ENCODE measurements at regions not wholly inside any gene's neighbourhood (a gene's known extent, or its start where the extent isn't known, plus 50 kb on each side); places are given as distances from the start of the nearest gene placed in this dataset.

DNA sequence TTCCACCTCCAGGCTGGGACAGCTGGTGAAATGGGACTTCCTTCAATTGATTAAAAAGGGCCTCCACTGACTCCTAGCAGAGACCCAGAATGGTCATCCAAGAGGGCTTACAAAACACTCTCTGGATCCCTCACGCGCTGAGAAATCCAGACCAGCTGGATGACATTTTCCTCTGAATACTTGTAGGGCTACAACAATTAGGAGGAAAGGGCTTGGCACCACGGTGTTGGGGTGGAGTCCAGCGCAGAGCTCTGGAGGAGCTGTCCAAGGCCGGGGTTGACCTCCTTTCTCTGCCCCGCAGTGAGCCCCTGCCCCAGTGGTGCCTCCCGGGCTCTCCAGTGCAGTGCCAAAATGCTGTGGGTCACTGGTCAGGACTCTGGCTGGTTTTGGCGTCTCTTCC is 189.0 kb upstream of the CCND2 start:
- Histone ChIP-seq H3K4me2 (ENCODE audit: insufficient read depth, low read length) (no peak overlapping the region), H3K4me1 (ENCODE audit: insufficient read depth, low read length) (no peaks in the 10 kb centered on the region), H3K27ac (ENCODE audit: low read depth, low read length) (no peak overlapping the region), H3K9me3 (ENCODE audit: low read depth, low read length) (no peaks in the 10 kb centered on the region), H3K36me3 (ENCODE audit: insufficient read depth, low read length) (no peaks in the 10 kb centered on the region), H3K4me3 (ENCODE audit: insufficient read depth, low read length) (no peak overlapping the region), H3K27me3 (ENCODE audit: insufficient read depth, low read length) (no peaks in the 10 kb centered on the region), H2AFZ (ENCODE audit: low read length) (no peak overlapping the region), H3K79me2 (ENCODE audit: insufficient read depth, low read length) (no peaks in the 10 kb centered on the region), H4K20me1 (ENCODE audit: insufficient read depth, low read length) (no peaks in the 10 kb centered on the region)
- no peak for DNase-seq (ENCODE audit: insufficient read length, low spot score, missing footprints)
- TF ChIP-seq, protein P1, sequence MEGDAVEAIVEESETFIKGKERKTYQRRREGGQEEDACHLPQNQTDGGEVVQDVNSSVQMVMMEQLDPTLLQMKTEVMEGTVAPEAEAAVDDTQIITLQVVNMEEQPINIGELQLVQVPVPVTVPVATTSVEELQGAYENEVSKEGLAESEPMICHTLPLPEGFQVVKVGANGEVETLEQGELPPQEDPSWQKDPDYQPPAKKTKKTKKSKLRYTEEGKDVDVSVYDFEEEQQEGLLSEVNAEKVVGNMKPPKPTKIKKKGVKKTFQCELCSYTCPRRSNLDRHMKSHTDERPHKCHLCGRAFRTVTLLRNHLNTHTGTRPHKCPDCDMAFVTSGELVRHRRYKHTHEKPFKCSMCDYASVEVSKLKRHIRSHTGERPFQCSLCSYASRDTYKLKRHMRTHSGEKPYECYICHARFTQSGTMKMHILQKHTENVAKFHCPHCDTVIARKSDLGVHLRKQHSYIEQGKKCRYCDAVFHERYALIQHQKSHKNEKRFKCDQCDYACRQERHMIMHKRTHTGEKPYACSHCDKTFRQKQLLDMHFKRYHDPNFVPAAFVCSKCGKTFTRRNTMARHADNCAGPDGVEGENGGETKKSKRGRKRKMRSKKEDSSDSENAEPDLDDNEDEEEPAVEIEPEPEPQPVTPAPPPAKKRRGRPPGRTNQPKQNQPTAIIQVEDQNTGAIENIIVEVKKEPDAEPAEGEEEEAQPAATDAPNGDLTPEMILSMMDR (IDR thresholded peaks at IDR 0.05; ENCODE audit: extremely low read depth, low read depth, low read length): no peak

DNA sequence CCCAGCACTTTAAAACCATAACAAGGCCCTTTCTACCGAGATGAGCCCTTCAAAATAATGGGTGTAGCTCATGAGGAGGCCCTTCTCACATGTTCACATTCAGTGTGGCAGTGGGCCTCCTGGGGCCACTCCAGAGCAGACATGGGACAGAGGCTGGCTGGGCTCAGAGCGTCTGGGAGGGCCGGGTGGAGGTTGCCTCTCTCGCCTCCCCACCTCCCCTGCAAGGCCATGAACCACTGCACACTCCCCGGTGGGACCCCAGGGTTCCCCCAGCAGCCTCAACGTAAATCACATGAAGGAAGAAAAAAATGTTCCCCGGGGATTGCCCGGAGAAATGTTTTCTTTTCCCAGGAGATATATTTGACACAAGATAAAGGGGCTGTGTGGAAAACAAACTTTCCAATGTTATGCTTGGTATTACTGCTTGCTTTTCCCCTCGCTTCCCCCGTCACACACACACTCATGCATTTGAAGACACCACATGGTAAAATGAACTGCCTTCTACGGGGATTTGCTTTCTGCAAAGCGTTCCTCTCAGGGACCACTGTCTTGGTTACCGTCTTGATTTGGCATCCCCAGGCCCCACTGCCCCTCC is 190.7 kb upstream of the CCND2 start:
- no peaks in the 10 kb centered on the region for H3K36me3 ChIP-seq (ENCODE audit: insufficient read depth, low read length)
- no peak for DNase-seq (ENCODE audit: insufficient read length, low spot score, missing footprints)
- H3K27me3 ChIP-seq (ENCODE audit: insufficient read depth, low read length): no peaks in the 10 kb centered on the region
- no peaks in the 10 kb centered on the region for H3K4me1 ChIP-seq (ENCODE audit: insufficient read depth, low read length)
- no peaks in the 10 kb centered on the region for H3K9me3 ChIP-seq (ENCODE audit: low read depth, low read length)
- H2AFZ ChIP-seq (ENCODE audit: low read length): no peak overlapping the region
- H4K20me1 ChIP-seq (ENCODE audit: insufficient read depth, low read length): no peaks in the 10 kb centered on the region
- no peak overlapping the region for H3K4me2 ChIP-seq (ENCODE audit: insufficient read depth, low read length)
- no peak overlapping the region for H3K27ac ChIP-seq (ENCODE audit: low read depth, low read length)
- no peak overlapping the region for H3K4me3 ChIP-seq (ENCODE audit: insufficient read depth, low read length)
- no peaks in the 10 kb centered on the region for H3K79me2 ChIP-seq (ENCODE audit: insufficient read depth, low read length)
- TF ChIP-seq, protein P1 (IDR thresholded peaks at IDR 0.05; ENCODE audit: extremely low read depth, low read depth, low read length): no peak

DNA sequence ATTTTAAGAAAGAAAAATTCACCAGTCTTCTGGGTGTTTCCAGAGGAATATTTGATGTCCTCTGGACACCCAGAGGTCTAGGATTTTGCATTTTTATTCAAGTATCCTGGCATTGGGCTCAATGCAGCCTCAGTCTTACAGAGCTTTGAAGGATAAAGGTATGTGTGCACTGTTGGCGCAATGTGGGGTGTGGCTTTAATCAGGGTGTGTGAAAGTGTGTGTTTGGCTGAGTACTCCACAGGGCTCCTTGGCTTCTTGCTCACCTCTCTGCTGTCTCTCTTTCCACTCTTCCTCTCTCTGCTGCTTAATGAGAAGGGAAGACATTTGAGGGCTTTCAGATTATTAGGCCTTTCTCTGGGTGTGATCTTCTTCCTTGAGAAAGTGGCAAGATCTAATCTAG is 193.3 kb upstream of the CCND2 start:
- Histone ChIP-seq H4K20me1 (ENCODE audit: insufficient read depth, low read length) (no peaks in the 10 kb centered on the region), H3K4me1 (ENCODE audit: insufficient read depth, low read length) (no peaks in the 10 kb centered on the region), H3K36me3 (ENCODE audit: insufficient read depth, low read length) (no peaks in the 10 kb centered on the region), H2AFZ (ENCODE audit: low read length) (no peak overlapping the region), H3K9me3 (ENCODE audit: low read depth, low read length) (no peaks in the 10 kb centered on the region), H3K79me2 (ENCODE audit: insufficient read depth, low read length) (no peaks in the 10 kb centered on the region), H3K27me3 (ENCODE audit: insufficient read depth, low read length) (no peaks in the 10 kb centered on the region), H3K4me3 (ENCODE audit: insufficient read depth, low read length) (no peak overlapping the region), H3K4me2 (ENCODE audit: insufficient read depth, low read length) (no peak overlapping the region), H3K27ac (ENCODE audit: low read depth, low read length) (no peak overlapping the region)
- DNase-seq (ENCODE audit: insufficient read length, low spot score, missing footprints): no peak
- TF ChIP-seq, protein P1 (IDR thresholded peaks at IDR 0.05; ENCODE audit: extremely low read depth, low read depth, low read length): no peak

DNA sequence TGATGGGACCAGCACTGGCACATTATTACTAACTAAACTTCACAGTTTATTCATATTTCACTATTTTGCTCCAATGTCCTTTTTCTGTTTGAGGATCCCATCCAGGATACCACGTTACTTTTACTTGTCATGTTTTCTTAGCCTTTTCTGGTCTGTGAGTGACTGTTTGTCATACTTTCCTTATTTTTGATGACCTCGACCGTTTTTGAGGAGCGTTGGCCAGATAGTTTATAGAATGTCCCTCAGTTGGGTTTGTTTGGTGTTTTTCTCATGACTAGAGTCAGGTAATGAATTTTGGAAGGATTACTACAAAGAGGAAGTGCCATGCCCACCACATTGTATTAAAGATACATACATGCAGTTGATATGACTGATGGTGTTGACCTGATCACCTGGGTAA is 199.4 kb upstream of the CCND2 start:
- H3K27me3 ChIP-seq (ENCODE audit: insufficient read depth, low read length): no peaks in the 10 kb centered on the region
- H3K79me2 ChIP-seq (ENCODE audit: insufficient read depth, low read length): no peaks in the 10 kb centered on the region
- no peak overlapping the region for H3K27ac ChIP-seq (ENCODE audit: low read depth, low read length)
- H3K4me2 ChIP-seq (ENCODE audit: insufficient read depth, low read length): no peak overlapping the region
- no peak overlapping the region for H2AFZ ChIP-seq (ENCODE audit: low read length)
- TF ChIP-seq, protein P1 (IDR thresholded peaks at IDR 0.05; ENCODE audit: extremely low read depth, low read depth, low read length): no peak
- no peaks in the 10 kb centered on the region for H4K20me1 ChIP-seq (ENCODE audit: insufficient read depth, low read length)
- no peaks in the 10 kb centered on the region for H3K36me3 ChIP-seq (ENCODE audit: insufficient read depth, low read length)
- no peaks in the 10 kb centered on the region for H3K4me1 ChIP-seq (ENCODE audit: insufficient read depth, low read length)
- DNase-seq (ENCODE audit: insufficient read length, low spot score, missing footprints): no peak
- no peaks in the 10 kb centered on the region for H3K9me3 ChIP-seq (ENCODE audit: low read depth, low read length)
- H3K4me3 ChIP-seq (ENCODE audit: insufficient read depth, low read length): no peak overlapping the region

Measured in osteoblast (primary cell).